ENCODE measurements at regions not wholly inside any gene's neighbourhood (a gene's known extent, or its start where the extent isn't known, plus 50 kb on each side); places are given as distances from the start of the nearest gene placed in this dataset.

DNA sequence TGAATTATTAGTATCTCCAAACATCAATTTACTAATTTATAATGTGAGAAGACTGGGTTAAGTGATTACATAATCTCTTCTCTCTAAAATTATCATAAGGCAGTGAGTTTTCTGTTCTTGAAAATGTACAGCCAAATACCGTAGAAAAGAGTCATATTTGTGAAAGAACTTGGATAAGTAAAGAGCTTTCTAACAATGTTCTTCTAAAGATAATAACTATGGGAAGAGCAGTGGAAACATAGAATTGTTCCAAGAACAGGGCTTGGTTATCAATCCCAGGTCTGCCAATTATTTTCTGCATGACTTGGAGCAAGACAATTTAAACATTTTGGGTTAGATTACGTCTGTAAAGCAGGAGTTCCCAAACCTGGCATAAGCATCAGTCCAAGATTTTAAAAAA lies 198.1 kb upstream of the SGK1 start:
- no peak for DNase-seq (ENCODE audit: low read depth in 3 of 3, low spot score in 2 of 3)

DNA sequence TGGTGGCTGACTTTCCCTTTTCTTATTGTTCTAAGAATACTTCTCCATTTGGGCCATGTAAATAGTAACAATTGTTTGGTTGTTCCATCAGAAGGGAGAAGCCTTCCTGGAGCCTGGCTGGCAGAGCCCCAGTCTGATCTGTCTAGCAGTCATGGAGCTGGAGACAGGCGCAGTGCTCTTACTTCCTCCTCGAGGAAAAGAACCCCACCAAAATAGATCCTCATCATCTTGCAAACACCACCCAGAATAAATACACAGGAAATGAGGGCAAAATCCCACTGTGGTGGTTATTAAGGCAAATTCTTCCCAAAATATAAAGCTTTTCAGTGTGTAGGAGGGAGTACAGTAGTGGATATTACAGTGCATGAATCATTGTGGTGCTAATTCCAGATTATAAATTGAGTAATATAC lies 195.1 kb upstream of the SGK1 start:
- no peak for DNase-seq (ENCODE audit: low read depth in 3 of 3, low spot score in 2 of 3)

DNA sequence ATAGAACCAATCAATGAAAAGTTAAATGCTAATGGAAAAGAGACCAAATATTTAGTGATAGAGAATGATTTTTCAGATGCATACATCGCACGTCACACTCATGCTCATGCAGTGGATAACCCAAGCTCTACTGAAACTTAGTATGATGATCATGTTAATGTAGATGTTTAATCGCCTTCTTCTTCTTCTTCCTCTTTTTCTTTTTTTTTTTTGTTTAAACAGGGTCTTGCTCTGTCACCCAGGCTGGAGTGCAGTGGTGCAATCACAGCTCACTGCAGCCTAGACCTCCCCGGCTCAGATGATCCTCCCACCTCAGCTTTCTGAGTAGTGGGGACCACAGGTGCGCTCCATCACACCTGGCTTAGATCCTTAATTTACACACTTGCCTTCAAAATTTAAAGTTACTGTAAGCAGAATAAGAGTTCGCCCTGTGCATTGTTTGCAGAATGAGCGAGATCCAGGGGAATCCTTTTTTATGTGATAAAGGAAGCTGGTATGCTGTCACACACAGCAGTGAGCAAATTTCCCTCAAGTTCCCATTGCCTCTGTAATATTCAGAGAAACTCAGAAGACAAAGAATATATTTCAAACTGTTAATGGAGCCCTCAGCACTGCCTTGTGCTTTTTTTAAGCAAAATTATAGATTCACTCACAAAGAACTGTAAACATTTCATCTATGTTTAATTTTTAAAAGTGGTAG lies 194.2 kb upstream of the SGK1 start:
- no peak for DNase-seq (ENCODE audit: low read depth in 3 of 3, low spot score in 2 of 3)

DNA sequence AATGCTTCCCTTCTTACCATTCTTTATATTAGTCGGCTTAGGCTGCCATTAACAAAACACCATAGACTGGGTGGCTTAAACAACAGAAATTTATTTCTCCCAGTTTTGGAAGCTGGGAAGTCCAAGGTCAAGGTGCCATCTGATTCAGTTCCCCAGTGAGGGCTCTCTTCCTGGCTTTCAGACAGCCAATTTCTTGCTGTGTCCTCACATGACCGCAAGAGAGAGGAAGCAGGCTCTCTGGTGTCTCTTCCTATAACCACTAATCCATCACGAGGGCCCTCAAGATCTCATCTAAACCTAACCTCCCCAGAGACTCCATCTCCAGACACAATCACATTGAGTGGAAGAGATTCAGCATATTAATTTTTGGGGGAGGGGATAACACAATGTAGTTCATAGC lies 193.0 kb upstream of the SGK1 start:
- DNase-seq (ENCODE audit: low read depth in 3 of 3, low spot score in 2 of 3) = no peak

- DNase-seq (ENCODE audit: low read depth in 3 of 3, low spot score in 2 of 3) = no peak
Measured at GRCh38 chr6:134510142-134510541, 192.2 kb upstream of the SGK1 start.

GRCh38 chr6:134508862-134509498 lies 191.1 kb upstream of the SGK1 start:
- DNase-seq (ENCODE audit: low read depth in 3 of 3, low spot score in 2 of 3) = no peak

- DNase-seq (ENCODE audit: low read depth in 3 of 3, low spot score in 2 of 3) = no peak
Measured at GRCh38 chr6:134506162-134506561, 188.2 kb upstream of the SGK1 start.

DNA sequence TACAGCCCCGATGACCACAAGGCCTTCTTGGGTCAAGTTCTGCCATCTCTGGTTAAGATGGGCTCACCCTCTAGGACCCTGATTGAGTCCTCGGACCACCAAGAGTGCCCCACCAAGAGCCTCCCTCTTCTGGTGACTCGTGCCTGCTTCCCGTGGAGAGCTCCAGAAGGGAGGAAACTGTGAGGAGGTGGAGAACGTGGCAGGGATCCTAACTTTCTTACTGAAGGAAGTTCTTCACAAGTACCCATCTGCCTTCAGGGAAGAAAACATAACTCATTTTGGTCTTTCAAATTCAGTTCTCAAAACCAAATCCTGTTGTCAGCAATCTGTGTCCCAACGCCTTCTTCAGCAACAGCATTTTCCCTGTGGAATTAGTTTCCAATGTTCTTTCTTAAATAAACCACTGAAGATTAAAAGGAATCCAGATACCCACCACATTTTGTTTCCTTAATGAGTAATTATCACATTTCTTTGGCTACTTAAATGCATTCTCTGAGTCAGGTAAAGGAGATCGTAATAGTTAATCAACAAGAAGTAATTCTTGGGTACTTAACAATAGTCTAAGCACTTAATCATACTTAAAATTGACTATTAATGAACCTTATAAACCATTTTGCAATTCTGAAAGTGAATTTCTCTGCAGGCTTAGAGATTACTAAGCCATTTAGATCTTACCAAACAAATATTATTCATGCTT lies 185.8 kb upstream of the SGK1 start:
- no peak for DNase-seq (ENCODE audit: low read depth in 3 of 3, low spot score in 2 of 3)

GRCh38 chr6:134502614-134503549 lies 185.0 kb upstream of the SGK1 start:
- no peak for DNase-seq (ENCODE audit: low read depth in 3 of 3, low spot score in 2 of 3)

DNA sequence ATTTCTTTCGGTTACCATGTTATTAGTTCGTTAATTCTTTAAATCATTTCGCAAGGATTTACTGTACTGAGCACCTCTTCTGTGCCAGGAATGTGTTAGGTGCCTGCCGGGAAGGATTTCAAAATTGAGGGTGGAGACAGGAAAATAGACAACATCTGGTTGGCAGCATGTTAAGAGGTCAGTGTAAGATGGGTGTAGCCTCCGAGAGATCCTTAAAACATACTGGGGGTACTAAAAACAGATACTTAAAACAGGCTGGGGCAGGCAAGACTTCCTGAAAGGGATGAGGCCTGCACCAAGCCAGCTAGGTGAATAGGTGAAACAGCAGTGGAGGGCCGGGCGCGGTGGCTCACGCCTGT lies 178.0 kb upstream of the SGK1 start:
- DNase-seq (ENCODE audit: low read depth in 3 of 3, low spot score in 2 of 3) = no peak

DNA sequence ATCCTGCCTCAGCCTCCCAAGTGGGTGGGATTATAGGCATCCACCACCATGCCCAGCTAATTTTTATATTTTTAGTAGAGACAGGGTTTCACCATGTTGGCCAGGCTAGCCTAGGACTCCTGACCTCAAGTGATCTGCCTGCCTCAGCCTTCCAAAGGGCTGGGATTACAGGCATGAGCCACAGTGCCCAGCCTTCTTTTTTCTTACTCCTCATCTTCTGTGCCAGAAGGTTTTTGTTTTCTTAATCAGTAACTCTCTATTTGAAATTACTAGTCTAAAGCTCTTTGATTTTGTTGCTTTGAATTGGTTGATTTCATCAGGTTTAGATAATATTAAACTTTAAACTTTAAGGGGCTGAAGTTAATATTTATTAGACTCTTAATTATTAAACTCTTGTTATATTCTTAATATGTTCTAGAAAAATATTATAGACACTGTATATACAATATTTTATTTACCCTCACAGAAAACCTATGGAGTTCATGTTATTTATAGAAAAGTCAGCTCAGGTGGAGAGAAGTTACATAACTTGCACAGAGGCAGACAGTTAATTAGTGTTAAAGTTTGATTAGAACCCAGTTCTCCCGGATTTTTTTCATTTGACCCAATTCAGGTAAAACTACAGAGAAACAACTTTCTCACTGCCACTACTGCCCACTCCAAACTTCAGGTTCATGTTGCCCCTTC lies 177.4 kb upstream of the SGK1 start:
- DNase-seq (ENCODE audit: low read depth in 3 of 3, low spot score in 2 of 3) = no peak

DNA sequence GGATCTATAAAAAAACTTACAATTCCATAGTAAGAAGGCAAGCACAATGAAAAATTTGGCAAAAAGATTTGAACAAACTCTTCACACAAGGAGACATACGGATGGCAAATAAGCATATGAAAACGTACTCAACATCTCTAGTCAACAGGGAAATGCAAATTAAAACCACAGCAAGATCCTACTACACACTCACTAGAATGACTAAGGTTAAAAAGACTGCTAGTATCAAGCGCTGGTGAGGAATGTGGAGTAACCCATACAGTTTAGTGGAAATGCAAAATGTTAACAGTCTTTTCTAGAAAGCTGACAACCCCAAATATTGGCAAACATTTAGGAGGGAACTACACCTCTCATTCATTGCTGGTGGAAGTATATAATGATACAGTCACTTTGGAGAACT lies 175.9 kb upstream of the SGK1 start:
- no peak for DNase-seq (ENCODE audit: low read depth in 3 of 3, low spot score in 2 of 3)

DNA sequence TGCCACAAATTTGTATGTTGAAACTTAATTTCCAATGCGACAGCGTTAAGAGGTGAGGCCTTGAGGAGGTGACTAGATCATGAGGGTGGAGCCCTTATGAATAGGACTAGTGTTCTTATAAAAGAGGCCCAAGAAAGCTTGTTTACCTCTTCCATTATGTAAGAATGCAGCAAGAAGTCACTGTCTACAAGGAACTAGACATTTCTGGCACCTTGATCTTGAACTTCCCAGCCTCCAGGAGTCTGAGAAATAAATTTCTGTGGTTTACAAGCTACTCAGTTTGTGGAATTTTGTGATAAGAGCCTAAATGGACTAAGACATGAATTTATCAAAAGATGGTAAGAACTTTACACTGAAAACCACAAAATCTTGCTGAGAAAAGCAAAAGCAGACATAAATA lies 173.6 kb upstream of the SGK1 start:
- DNase-seq (ENCODE audit: low read depth in 3 of 3, low spot score in 2 of 3) = no peak

DNA sequence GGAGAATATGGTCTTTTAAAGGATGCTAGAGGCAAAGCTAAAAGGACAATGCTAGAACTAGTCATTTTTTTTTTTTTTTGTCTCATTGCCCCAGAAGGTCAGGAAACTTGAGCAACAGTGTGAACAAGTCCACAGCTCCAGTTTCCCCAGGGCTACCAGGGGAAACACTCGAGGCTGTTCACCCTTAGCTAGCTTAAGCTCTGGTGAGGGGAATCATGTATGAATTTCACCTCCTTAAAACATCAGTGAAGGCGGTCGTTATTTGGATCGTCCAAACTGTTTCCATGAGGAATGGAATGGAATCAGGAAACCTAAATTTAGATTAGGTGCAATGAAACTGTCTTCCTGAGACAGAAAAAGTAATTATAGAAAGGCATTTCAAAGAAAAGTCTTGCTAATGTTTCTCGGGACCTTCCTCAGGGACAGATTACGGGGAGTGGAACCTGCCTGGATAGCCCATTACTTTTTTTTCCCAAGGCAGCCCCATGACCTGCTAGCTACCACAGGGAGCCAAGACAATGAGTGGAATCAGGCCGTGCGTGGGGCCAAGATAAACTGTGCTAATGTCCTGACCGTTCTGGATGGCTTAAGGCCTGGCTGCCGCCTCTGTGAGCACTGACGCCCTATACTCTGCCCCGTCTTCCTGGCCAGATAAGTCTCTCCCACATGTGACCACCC lies 164.8 kb upstream of the SGK1 start:
- peak in 1 of 3 donors; percentile 19 for DNase-seq (ENCODE audit: low read depth in 3 of 3, low spot score in 2 of 3)

DNA sequence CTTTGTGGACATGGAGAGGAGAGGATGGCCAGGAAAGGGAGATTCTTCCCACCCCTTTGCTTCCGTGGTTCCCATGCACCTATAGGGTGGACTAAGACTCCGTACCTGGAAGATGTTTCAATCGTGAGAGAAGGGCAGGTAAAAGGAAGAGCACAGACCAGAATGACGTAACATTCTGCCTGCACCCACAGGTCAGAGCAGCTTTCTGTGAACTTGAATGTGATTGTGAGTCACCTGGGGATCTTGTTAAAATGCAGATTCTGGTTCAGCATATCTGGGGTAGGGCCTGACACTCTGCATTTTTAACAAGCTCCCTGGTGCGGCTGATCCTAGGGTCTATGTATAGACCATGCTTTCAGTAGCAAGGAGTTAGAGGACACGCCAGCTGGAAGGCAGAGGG lies 164.1 kb upstream of the SGK1 start:
- no peak for DNase-seq (ENCODE audit: low read depth in 3 of 3, low spot score in 2 of 3)

DNA sequence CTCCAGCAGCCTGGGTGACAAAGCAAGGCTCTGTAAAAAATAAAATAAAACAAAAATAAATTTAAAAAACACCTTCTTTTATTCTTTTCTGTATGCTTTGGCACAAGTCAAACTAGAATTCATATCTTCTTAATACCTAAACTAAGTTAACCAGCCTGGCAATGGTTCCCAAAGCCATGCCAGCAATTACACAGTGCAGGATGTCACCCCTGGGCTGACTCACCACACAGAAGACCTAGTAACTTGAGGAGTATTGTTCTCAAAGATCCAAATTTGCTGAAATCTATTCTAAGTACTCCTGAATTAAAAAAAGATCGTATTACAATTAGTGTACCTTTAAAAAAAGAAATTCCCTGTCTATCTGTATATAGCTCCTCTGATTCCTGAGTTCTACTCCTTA lies 162.7 kb upstream of the SGK1 start:
- DNase-seq (ENCODE audit: low read depth in 3 of 3, low spot score in 2 of 3) = no peak

DNA sequence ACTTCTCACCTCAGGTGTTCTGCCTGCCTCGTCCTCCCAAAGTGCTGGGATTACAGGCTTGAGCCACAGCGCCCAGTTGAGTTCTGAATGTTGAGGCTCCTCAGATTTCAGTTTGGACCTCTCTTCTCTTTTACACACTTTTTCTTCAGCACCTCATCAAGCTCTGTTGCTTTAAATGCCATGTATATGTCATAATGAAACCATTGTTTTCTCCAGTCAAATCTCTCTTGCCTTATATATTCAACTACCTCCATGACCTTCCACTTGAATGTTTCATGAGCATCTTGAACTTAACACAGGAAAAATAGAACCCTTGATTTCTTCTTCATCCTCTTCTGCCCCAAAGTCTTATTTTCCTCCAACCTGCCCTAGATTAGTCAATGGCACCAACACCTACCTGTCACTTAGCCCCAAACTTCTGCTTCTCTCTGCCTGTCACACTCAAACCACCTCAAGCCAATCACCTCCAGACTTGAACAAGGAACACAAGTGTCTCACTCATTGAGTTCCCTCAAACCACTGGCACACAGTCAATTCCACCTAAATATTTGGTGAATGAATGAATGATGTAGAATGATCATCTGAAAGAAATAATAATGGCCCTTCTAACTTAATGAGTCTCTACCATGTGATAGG lies 161.0 kb upstream of the SGK1 start:
- DNase-seq (ENCODE audit: low read depth in 3 of 3, low spot score in 2 of 3) = no peak

- DNase-seq (ENCODE audit: low read depth in 3 of 3, low spot score in 2 of 3) = no peak
Measured at GRCh38 chr6:134477991-134478635, 160.2 kb upstream of the SGK1 start.

DNA sequence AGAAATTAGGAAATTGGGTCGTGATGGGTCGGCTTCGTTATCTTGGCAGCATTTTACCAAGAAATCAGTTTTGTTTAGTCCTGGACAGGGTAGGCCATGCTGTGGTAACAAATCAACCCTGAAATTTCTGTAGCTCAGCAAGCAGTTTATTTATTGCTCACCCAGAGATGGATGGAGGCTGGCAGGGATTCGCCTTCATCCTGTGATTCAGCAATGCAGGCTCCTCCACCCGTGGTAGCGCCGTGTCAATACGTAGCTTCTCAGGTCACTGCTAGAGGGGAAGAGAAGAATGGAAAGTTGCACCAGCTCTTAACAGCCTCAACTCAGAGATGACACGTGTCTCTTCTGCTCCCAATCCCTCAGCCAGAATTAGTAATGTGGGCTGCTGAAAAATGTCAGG lies 157.0 kb upstream of the SGK1 start:
- no peak for DNase-seq (ENCODE audit: low read depth in 3 of 3, low spot score in 2 of 3)
